B cell (primary cell): ENCODE measurements at regions not wholly inside any gene's neighbourhood (a gene's known extent, or its start where the extent isn't known, plus 50 kb on each side); places are given as distances from the start of the nearest gene placed in this dataset.

Source experiments
- ATAC-seq: fragments of 200-7000 bp; cut with Tn5 transposase; one replicate; pipeline ENCODE4 v1.10.0; 2021; ENCODE audit warnings: low read depth, mild to moderate bottlenecking, moderate number of reproducible peaks, moderate library complexity
- CTCF ChIA-PET: fragments of 350-600 bp; sonication (Branson Sonifier 250); formaldehyde crosslinking; loops from one replicate; lab custom pipeline; 2021; ENCODE audit warnings: antibody characterized with exemption, inconsistent platforms; lab: Charles Lee
- POLR2A ChIA-PET: fragments of 350-600 bp; sonication (Branson Sonifier 250); formaldehyde crosslinking; loops from one replicate; lab custom pipeline; 2021; ENCODE audit warnings: antibody characterized with exemption; lab: Charles Lee
- DNase-seq: peaks from one replicate; pipeline ENCODE4 v3.0.0; 2013
- H2AFZ ChIP-seq: 2 replicates; pipeline ENCODE4 v1.6.1; 2012; ENCODE audit warnings: mild to moderate bottlenecking, low read depth, low read length; ENCODE audit not compliant: insufficient read depth, poor library complexity, severe bottlenecking
- H3K27ac ChIP-seq, 2 donors: 1 replicate in 1 of 2; 2 replicates in 1 of 2; pipeline ENCODE4 v1.5.1; 2012 to 2013; ENCODE audit warnings: low read length in 2 of 2, mild to moderate bottlenecking in 2 of 2, moderate library complexity in 1 of 2
- H3K27me3 ChIP-seq, 4 experiments: fragments of 200-600 bp in 1 of 4; sonication (generic) in 1 of 4; replicated peaks in 1 of 4; 1 replicate in 2 of 4; 2 replicates in 2 of 4; pipeline versions ENCODE4 v1.6.1 to v1.7.0; 2013 to 2016; ENCODE audit warnings: low read length in 3 of 4, mild to moderate bottlenecking in 2 of 4, mixed read lengths in 1 of 4, moderate library complexity in 1 of 4; ENCODE audit not compliant: insufficient read depth in 4 of 4, control insufficient read depth in 3 of 4; ENCODE audit errors: control extremely low read depth in 1 of 4
- H3K36me3 ChIP-seq, 2 experiments: replicated peaks in 1 of 2; 1 replicate in 1 of 2; 2 replicates in 1 of 2; pipeline versions ENCODE4 v1.6.1 to v1.7.1; 2013; ENCODE audit warnings: low read length in 1 of 2; ENCODE audit not compliant: insufficient read depth in 2 of 2, control insufficient read depth in 1 of 2; ENCODE audit errors: control extremely low read depth in 1 of 2, extremely low read depth in 1 of 2
- H3K4me1 ChIP-seq, 2 donors: fragments of 200-600 bp in 1 of 2; sonication (generic) in 1 of 2; 1 replicate in 1 of 2; 2 replicates in 1 of 2; pipeline versions ENCODE4 v1.5.1 to v1.6.1; 2013 to 2017; ENCODE audit warnings: low read length in 2 of 2; ENCODE audit not compliant: control insufficient read depth in 2 of 2, insufficient read depth in 2 of 2
- H3K4me2 ChIP-seq: replicated peaks from 2 replicates; pipeline ENCODE3; 2012; ENCODE audit warnings: mild to moderate bottlenecking, low read depth, low read length; ENCODE audit not compliant: poor library complexity, severe bottlenecking
- H3K4me3 ChIP-seq, 5 experiments: fragments of 200-600 bp in 1 of 5; sonication (generic) in 1 of 5; 1 replicate in 3 of 5; 2 replicates in 2 of 5; pipeline versions ENCODE4 v1.5.1 to v1.7.0; 2011 to 2016; ENCODE audit warnings: low read length in 4 of 5, mild to moderate bottlenecking in 4 of 5, low read depth in 2 of 5, control low read depth in 1 of 5, moderate library complexity in 1 of 5; ENCODE audit not compliant: insufficient read depth in 1 of 5; ENCODE audit errors: control extremely low read depth in 1 of 5, extremely low read depth in 1 of 5
- H3K79me2 ChIP-seq: fragments of 200-600 bp; sonication (generic); one replicate; pipeline ENCODE4 v1.6.0; 2016; ENCODE audit warnings: low read length; ENCODE audit not compliant: control insufficient read depth, insufficient read depth
- H3K9ac ChIP-seq: fragments of 200-600 bp; sonication (generic); 2 replicates; pipeline ENCODE4 v1.6.1; 2017; ENCODE audit warnings: mild to moderate bottlenecking, low read length, moderate library complexity
- H3K9me3 ChIP-seq, 3 donors: one replicate each; pipeline versions ENCODE4 v1.6.1 to v1.7.1; 2013; ENCODE audit warnings: low read length in 2 of 3; ENCODE audit not compliant: control insufficient read depth in 2 of 3, insufficient read depth in 1 of 3; ENCODE audit errors: control extremely low read depth in 1 of 3
- H4K20me1 ChIP-seq: 2 replicates; pipeline ENCODE4 v1.6.0; 2012; ENCODE audit warnings: mild to moderate bottlenecking, low read length; ENCODE audit not compliant: insufficient read depth, control insufficient read depth, poor library complexity, severe bottlenecking
- H3K27ac Mint-ChIP-seq: one replicate; pipeline ENCODE4 v1.8.0; 2021; ENCODE audit warnings: mixed read lengths
- H3K27me3 Mint-ChIP-seq: one replicate; pipeline ENCODE4 v1.8.0; 2021; ENCODE audit warnings: mixed read lengths
- H3K4me1 Mint-ChIP-seq: one replicate; pipeline ENCODE4 v1.8.0; 2021; ENCODE audit warnings: mixed read lengths
- H3K4me3 Mint-ChIP-seq: one replicate; pipeline ENCODE4 v1.8.0; 2021; ENCODE audit warnings: mixed read lengths
- H3K9me3 Mint-ChIP-seq: one replicate; pipeline ENCODE4 v1.8.0; 2022; ENCODE audit warnings: mixed read lengths; ENCODE audit not compliant: insufficient read depth
- EZH2 ChIP-seq: IDR thresholded peaks from 2 replicates; pipeline ENCODE4 v1.6.1; 2012; ENCODE audit warnings: borderline replicate concordance, low read depth, mild to moderate bottlenecking, moderate library complexity, low read length; ENCODE audit not compliant: insufficient read depth, poor library complexity, severe bottlenecking
- WGBS: methylation state at CpG from one replicate; pipeline ENCODE4 v1.1.5; 2013; ENCODE audit warnings: missing lambda C conversion rate; ENCODE audit not compliant: insufficient coverage; 5-methylcytosine and 5-hydroxymethylcytosine counted together
- intact Hi-C: fragments of 100-400 bp; cut with micrococcal nuclease; formaldehyde crosslinking; loops from one replicate; pipeline ENCODE4 v1.10.0; 2022
- TF ChIP-seq, protein P1 (sequence below): fragments of 200-600 bp; IDR thresholded peaks from one replicate; pipeline ENCODE4 v1.8.0; 2022; ENCODE audit warnings: antibody characterized with exemption, mild to moderate bottlenecking

DNA sequence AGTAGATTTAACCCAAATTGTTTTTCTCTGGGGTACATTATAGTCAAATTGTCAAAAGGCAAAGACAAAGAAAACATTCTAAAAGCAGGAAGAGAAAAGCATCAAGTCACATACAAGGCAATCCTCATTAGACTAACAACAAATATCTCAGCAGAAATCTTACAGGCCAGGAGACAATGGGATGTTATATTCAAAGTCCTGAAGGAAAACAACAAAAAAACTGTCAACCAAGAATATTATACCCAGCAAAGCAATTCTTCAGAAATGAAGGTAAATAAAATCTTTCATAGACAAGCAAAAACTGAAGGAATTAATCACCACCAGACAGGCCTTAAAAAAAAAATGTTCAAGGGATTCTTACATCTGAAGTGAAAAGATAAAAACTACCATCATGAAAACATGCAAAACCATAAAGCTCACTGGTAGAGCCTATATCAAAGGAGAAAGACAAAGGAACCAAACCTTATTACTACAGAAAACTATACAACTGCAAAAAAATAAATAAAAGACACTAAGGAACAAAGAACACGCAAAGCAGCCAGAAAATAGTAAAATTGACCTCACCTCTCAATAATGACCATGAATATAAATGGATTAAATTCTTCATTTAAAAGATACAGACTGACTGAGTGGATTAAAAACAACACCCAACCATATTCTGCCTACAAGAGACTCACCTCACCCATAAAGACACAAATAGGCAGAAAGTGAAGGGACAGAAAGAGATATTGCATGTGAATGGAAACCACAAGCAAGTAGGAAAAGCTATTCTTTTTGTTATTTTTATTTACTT is 113.8 kb upstream of the ZC3H11B start:
- no peaks in the 10 kb centered on the region for H4K20me1 ChIP-seq
- Mint-ChIP-seq H3K4me3 (no peak overlapping the region), H3K4me1 (no peaks in the 10 kb centered on the region), H3K27ac (no peak overlapping the region), H3K27me3 (no peaks in the 10 kb centered on the region), H3K9me3 (peaks cover 14% of the 10 kb centered on the region)
- no peak for TF ChIP-seq EZH2
- TF ChIP-seq, protein P1, sequence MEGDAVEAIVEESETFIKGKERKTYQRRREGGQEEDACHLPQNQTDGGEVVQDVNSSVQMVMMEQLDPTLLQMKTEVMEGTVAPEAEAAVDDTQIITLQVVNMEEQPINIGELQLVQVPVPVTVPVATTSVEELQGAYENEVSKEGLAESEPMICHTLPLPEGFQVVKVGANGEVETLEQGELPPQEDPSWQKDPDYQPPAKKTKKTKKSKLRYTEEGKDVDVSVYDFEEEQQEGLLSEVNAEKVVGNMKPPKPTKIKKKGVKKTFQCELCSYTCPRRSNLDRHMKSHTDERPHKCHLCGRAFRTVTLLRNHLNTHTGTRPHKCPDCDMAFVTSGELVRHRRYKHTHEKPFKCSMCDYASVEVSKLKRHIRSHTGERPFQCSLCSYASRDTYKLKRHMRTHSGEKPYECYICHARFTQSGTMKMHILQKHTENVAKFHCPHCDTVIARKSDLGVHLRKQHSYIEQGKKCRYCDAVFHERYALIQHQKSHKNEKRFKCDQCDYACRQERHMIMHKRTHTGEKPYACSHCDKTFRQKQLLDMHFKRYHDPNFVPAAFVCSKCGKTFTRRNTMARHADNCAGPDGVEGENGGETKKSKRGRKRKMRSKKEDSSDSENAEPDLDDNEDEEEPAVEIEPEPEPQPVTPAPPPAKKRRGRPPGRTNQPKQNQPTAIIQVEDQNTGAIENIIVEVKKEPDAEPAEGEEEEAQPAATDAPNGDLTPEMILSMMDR: no peak
- no peak overlapping the region for H2AFZ ChIP-seq
- intact Hi-C loops: no loop called here
- no peak overlapping the region for H3K27ac ChIP-seq
- WGBS: no CpG with 5 or more reads among the region's 1 CpG
- H3K9me3 ChIP-seq: peaks cover 1 to 18% (median 16%) of the 10 kb centered on the region in 3 donors
- CTCF ChIA-PET: no interaction called here
- no peaks in the 10 kb centered on the region for H3K79me2 ChIP-seq
- ATAC-seq (no peak), DNase-seq (no peak)
- no peak overlapping the region for H3K4me3 ChIP-seq
- H3K4me2 ChIP-seq: no peak overlapping the region
- POLR2A ChIA-PET: no interaction called here
- H3K9ac ChIP-seq: no peak overlapping the region
- H3K36me3 ChIP-seq: no peaks in the 10 kb centered on the region
- no peaks in the 10 kb centered on the region for H3K4me1 ChIP-seq
- no peaks in the 10 kb centered on the region for H3K27me3 ChIP-seq

DNA sequence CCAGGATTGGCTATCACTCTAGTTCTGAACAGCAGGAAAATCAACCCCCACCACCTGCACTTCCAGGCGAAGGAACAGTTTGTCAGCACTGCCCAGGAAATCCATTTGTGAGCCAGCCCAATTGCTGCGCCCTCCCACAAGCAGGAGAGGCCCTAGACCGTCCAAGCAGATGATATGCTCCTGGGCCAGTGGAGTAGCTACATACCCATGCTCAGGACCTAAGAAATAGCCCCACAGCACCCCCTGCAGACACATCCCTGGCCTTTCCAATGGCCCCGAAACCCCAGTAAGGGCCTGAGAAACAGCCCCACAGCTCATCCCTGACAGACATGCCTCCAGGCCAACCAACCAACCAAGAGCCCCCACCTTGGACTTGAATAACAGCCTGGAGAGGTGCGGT is 111.5 kb upstream of the ZC3H11B start:
- Mint-ChIP-seq H3K27ac (no peak overlapping the region), H3K9me3 (peaks cover 14% of the 10 kb centered on the region), H3K4me3 (no peak overlapping the region), H3K27me3 (no peaks in the 10 kb centered on the region), H3K4me1 (no peaks in the 10 kb centered on the region)
- H3K4me1 ChIP-seq: no peaks in the 10 kb centered on the region
- intact Hi-C loops: no loop called here
- TF ChIP-seq, protein P1: no peak
- TF ChIP-seq EZH2: no peak
- no peak for ATAC-seq
- no peaks in the 10 kb centered on the region for H3K27me3 ChIP-seq
- POLR2A ChIA-PET: no interaction called here
- no peaks in the 10 kb centered on the region for H4K20me1 ChIP-seq
- H3K4me2 ChIP-seq: no peak overlapping the region
- H3K27ac ChIP-seq: no peak overlapping the region
- H2AFZ ChIP-seq: no peak overlapping the region
- CTCF ChIA-PET: no interaction called here
- no peak overlapping the region for H3K4me3 ChIP-seq
- 79% methylated on average over 5 of the region's 5 CpGs for WGBS
- DNase-seq: no peak
- H3K79me2 ChIP-seq: no peaks in the 10 kb centered on the region
- H3K9me3 ChIP-seq: peaks cover 1 to 18% (median 16%) of the 10 kb centered on the region in 3 donors
- no peak overlapping the region for H3K9ac ChIP-seq
- no peaks in the 10 kb centered on the region for H3K36me3 ChIP-seq
